GM13976 (cell line): ENCODE measurements at regions not wholly inside any gene's neighbourhood (a gene's known extent, or its start where the extent isn't known, plus 50 kb on each side); places are given as distances from the start of the nearest gene placed in this dataset.

ENCODE experiments used
- DNase-seq: peaks from one replicate; pipeline ENCODE4 v3.0.0; 2012; ENCODE audit warnings: low spot score
- in situ Hi-C: fragments of 300-500 bp; cut with MboI; formaldehyde crosslinking; loops from one replicate; pipeline ENCODE4 v1.12.0; 2022; ENCODE audit warnings: low sequenced_read_pairs, mixed read lengths, inconsistent platforms; ENCODE audit not compliant: unreplicated experiment
- TF ChIP-seq, protein P1 (sequence below): IDR thresholded peaks from 2 replicates; pipeline ENCODE4 v1.5.1; 2012; ENCODE audit warnings: borderline replicate concordance, mild to moderate bottlenecking; ENCODE audit not compliant: insufficient read depth; ENCODE audit errors: extremely low read depth, missing control alignments, control extremely low read depth

DNA sequence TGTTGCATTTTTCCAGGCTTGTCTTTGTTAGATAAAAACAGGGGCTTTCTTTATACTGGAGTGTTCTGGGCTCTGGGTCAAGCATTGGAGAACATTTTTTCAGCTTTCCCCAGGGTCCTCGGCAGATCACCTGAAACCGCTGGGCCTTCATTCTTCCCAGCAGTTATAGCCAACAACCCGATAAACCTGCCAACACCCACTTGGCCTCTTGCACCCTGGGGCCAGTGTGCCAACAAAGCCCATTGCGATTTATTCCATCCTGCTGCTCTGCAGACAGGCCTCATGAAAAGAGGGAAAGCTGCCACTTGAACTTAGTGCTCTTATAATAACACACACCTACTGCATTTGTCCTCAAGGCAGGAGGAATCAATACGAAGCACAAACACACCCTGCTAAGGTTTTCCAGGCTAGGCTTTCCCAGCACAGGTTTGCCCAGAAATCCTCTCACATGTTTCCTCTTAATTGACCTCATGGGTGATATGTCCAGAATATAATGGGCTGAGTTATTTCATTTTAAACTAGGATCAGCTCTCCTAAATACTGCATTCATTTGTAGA is 669.3 kb downstream of the LIG4 start:
- TF ChIP-seq, protein P1, sequence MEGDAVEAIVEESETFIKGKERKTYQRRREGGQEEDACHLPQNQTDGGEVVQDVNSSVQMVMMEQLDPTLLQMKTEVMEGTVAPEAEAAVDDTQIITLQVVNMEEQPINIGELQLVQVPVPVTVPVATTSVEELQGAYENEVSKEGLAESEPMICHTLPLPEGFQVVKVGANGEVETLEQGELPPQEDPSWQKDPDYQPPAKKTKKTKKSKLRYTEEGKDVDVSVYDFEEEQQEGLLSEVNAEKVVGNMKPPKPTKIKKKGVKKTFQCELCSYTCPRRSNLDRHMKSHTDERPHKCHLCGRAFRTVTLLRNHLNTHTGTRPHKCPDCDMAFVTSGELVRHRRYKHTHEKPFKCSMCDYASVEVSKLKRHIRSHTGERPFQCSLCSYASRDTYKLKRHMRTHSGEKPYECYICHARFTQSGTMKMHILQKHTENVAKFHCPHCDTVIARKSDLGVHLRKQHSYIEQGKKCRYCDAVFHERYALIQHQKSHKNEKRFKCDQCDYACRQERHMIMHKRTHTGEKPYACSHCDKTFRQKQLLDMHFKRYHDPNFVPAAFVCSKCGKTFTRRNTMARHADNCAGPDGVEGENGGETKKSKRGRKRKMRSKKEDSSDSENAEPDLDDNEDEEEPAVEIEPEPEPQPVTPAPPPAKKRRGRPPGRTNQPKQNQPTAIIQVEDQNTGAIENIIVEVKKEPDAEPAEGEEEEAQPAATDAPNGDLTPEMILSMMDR = no peak
- no peak for DNase-seq

DNA sequence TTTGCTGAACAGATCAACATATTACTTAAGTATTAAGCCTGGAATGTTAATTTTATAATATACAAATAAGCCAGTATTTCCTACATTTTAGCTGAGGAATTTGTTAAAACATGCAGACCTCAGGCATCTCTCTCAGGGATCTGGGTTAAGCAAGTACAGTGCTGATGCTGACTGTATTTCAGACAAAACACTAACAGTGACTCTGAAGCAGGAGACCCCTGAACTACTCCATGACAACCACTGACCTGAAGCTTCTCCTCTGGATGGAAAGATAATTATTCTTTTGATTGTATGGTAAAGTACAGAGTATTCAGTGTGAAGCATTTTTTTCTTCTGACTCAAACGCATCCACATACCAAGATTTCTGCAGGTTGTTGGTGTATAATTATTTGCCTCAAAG is 680.8 kb downstream of the LIG4 start:
- TF ChIP-seq, protein P1 = no peak
- DNase-seq = no peak
- in situ Hi-C loops = no loop called here

More for the DNA sequence above, 669.3 kb downstream of the LIG4 start:
- in situ Hi-C loops = no loop called here

DNA sequence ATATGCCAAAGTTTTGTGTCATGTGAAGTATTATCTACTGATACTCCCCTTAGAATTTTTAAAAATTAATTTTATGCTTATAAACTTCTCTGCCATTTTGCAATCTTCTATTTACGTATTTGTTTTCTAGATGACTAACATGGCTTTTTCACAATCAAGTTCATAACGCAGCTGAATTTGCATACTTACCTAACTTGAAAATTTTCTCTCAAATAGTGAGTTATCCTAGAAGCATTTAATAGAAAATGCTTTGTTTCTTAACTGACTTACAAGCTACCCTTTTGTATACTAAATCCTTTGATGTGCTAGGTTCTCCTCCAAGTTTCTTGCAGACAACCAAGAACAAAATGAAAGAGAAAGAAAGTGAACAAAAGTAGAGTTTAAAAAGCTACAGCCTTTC is 683.5 kb downstream of the LIG4 start:
- DNase-seq = no peak
- in situ Hi-C loops = no loop called here
- TF ChIP-seq, protein P1 = no peak

DNA sequence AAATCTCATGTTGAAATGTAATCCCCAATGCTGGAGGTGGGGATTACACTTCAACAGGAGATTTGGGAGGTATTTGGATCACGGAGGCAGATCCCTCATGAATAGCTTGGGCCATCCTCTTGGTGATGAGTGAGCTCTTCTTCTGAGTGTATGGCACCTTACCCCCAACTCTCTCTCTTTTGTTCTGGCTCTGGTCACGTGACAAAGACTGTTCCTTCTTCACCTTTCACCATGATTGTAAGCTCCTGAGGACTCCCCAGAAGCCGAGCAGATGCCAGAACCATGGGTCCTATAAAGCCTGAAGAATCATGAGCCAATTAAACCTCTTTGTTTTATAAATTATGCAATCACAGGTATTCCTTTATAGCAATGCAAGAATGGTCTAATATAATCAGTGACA is 684.2 kb downstream of the LIG4 start:
- DNase-seq = no peak
- in situ Hi-C loops = no loop called here
- TF ChIP-seq, protein P1 = no peak

DNA sequence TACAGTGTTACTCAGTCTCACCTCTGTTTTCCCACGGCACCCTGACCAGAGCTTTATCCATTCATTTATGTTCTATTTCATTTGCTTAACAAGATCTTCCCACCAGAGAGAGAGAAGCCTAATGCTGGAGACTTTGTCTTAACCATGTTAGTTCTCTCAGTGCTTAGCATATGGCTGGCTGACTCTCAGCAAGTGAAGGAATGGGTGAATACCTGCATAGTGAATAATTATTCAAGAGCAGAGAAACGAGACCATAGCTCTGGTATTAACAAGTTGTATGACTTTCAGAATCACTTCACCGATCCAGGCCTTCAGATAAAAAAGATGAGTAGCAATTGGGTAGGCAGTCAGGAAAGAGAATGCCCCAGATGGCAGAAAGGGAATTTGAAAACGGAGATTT is 686.3 kb downstream of the LIG4 start:
- in situ Hi-C loops = no loop called here
- TF ChIP-seq, protein P1 = no peak
- DNase-seq = no peak

DNA sequence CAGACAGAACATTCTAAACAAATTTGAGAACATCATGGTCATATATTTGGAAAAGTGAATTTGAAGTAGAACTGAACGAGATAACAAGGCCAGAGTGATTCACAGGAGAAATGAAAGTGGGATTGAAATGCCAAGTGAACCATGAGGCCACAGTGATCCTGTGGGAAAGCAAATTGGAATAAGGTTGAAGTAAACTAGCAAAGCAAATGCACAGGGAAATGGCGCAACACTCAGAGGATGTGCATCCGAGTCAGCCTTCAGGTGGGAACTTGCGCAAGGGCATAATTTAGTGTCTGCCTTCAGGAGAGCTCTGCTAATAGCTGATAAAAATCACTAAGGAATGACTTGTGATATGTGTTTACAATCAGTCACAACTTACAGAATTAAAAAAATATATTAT is 696.6 kb downstream of the LIG4 start:
- DNase-seq = no peak
- in situ Hi-C loops = no loop called here
- TF ChIP-seq, protein P1 = no peak

DNA sequence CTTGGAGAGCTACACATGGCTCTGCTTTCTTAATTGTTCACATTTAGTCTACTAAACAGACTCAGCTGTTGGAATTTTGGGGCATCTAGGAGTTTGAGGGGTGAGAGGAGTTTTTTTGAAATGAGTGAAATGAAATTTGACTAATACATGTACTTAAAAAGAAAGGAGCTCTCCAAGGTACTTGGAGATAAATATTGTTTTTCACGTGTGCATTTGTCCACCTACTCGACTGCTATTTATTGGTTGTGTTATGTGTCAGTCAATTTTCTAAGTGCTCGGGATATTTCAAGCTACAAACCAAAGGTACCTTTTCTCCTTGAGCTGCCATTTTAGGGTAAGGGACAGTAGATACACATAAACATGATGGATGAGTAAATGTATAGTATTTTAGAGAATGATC is 697.0 kb downstream of the LIG4 start:
- in situ Hi-C loops = no loop called here
- TF ChIP-seq, protein P1 = no peak
- DNase-seq = no peak
